ENCODE measurements at regions not wholly inside any gene's neighbourhood (a gene's known extent, or its start where the extent isn't known, plus 50 kb on each side); places are given as distances from the start of the nearest gene placed in this dataset.

GRCh38 chr2:18271370-18272147 lies 288.9 kb downstream of the RDH14 start:
- Histone ChIP-seq H3K27me3 (ENCODE audit: insufficient read depth) (no peaks in the 10 kb centered on the region), H3K79me2 (replicated peaks; ENCODE audit: insufficient read depth) (no peaks in the 10 kb centered on the region), H3K4me2 (no peak overlapping the region), H3K4me3 (no peak overlapping the region), H2AFZ (no peak overlapping the region), H4K20me1 (replicated peaks; ENCODE audit: insufficient read depth) (no peaks in the 10 kb centered on the region), H3K4me1 (ENCODE audit: insufficient read depth) (no peaks in the 10 kb centered on the region), H3K36me3 (ENCODE audit: insufficient read depth) (no peaks in the 10 kb centered on the region), H3F3A (replicated peaks; ENCODE audit: low read depth) (no peaks in the 10 kb centered on the region), H3K27ac (ENCODE audit: low read depth) (no peak overlapping the region), H3K9me2 (ENCODE audit: insufficient read depth) (no peaks in the 10 kb centered on the region)
- no peak overlapping the region for H3K4me3 Mint-ChIP-seq
- no peak for DNase-seq (ENCODE audit: low spot score)
- H3K9me3 Mint-ChIP-seq, result peaks cover 4% of the 10 kb centered on the region; the same call in 1 of the 3 replicates
- no peaks in the 10 kb centered on the region; the same call in 2 of the 3 replicates for H3K36me3 Mint-ChIP-seq (ENCODE audit: low read depth)
- no peak for TF ChIP-seq JUNB (IDR thresholded peaks at IDR 0.05; ENCODE audit: unreplicated experiment)
- TF ChIP-seq ETS1 (IDR thresholded peaks at IDR 0.05), result no peak
- TF ChIP-seq NANOG (IDR thresholded peaks at IDR 0.05; ENCODE audit: borderline replicate concordance), result no peak
- no peak for TF ChIP-seq ZNF114 (CRISPR knock-in tag; IDR thresholded peaks at IDR 0.05)
- no peak for TF ChIP-seq EZH2phosphoT487 (IDR thresholded peaks at IDR 0.05; ENCODE audit: unreplicated experiment)
- no peak for TF ChIP-seq POLR2AphosphoS5 (IDR thresholded peaks at IDR 0.05; ENCODE audit: low read depth)
- no peak for TF ChIP-seq REST (IDR thresholded peaks at IDR 0.05; ENCODE audit: unreplicated experiment)
- TF ChIP-seq EZH2 (IDR thresholded peaks at IDR 0.05; ENCODE audit: low read depth, unreplicated experiment), result no peak
- no peak for TF ChIP-seq ZNF462 (CRISPR knock-in tag; IDR thresholded peaks at IDR 0.05)
- no peak overlapping the region for H3K27ac Mint-ChIP-seq
- peaks cover 1% of the 10 kb centered on the region for H3K27me3 Mint-ChIP-seq (ENCODE audit: insufficient read depth, low read depth, poor library complexity)
- no peaks in the 10 kb centered on the region for H3K4me1 Mint-ChIP-seq
- ATAC-seq, result no peak
